ENCODE measurements at regions not wholly inside any gene's neighbourhood (a gene's known extent, or its start where the extent isn't known, plus 50 kb on each side); places are given as distances from the start of the nearest gene placed in this dataset.

GRCh38 chr9:1179366-1179765 is 129.2 kb downstream of the DMRT2 start:
- Histone ChIP-seq H3K4me2 (ENCODE audit: low read length) (no peak overlapping the region), H3K36me3 (ENCODE audit: control insufficient read depth in 1 of 2, insufficient read depth in 2 of 2, low read length in 2 of 2) (no peaks in the 10 kb centered on the region), H3K27ac (ENCODE audit: low read depth, low read length) (no peak overlapping the region), H3K27me3 (ENCODE audit: insufficient read depth, low read length) (no peaks in the 10 kb centered on the region), H3K4me3 (replicated peaks in 1 of 2; ENCODE audit: low read depth in 1 of 2, low read length in 2 of 2) (no peak overlapping the region), H3K4me1 (ENCODE audit: control insufficient read depth in 1 of 2, insufficient read depth in 2 of 2, low read length in 2 of 2) (no peaks in the 10 kb centered on the region), H3K9ac (ENCODE audit: low read length) (no peak overlapping the region), H3K9me3 (ENCODE audit: control insufficient read depth in 1 of 2, insufficient read depth in 1 of 2, low read depth in 1 of 2, low read length in 2 of 2) (peaks cover 0 to 2% of the 10 kb centered on the region in 2 experiments; a peak in 1 of 4 replicates), H4K20me1 (ENCODE audit: insufficient read depth) (no peaks in the 10 kb centered on the region), H2AFZ (ENCODE audit: low read depth, low read length, poor library complexity, severe bottlenecking) (no peak overlapping the region), H3K79me2 (ENCODE audit: insufficient read depth, low read length) (no peaks in the 10 kb centered on the region), H3K9me2 (ENCODE audit: insufficient read depth) (no peaks in the 10 kb centered on the region)
- ChIA-PET RAD21 (ENCODE audit: low non-redundant PET in 1 of 2, low total read pairs in 2 of 2, uncharacterized antibody in 2 of 2, unreplicated experiment in 2 of 2) (no interaction called here), CTCF (no interaction called here), POLR2A (no interaction called here)
- TF ChIP-seq CTCF (IDR thresholded peaks at IDR 0.05 in 2 of 3, conservative IDR thresholded peaks at IDR 0.05 in 1 of 3; ENCODE audit: borderline replicate concordance in 1 of 3, insufficient read depth in 1 of 3, low read depth in 2 of 3, low read length in 2 of 3) (no peak), SRF (IDR thresholded peaks at IDR 0.05; ENCODE audit: low read depth) (no peak), CEBPB (IDR thresholded peaks at IDR 0.05; ENCODE audit: low read depth) (no peak), YY1 (IDR thresholded peaks at IDR 0.05; ENCODE audit: extremely low read depth, insufficient replicate concordance, low read depth, low read length) (no peak), CBX3 (IDR thresholded peaks at IDR 0.05; ENCODE audit: low read depth) (no peak)
- ATAC-seq = no peak
- BruUV-seq (replicated peaks) = no TSS peak
- intact Hi-C loops (cut with micrococcal nuclease) = no loop called here
- no peak for DNase-seq (ENCODE audit: low read depth, low spot score)

- Histone ChIP-seq H3K9ac (ENCODE audit: low read length) (no peak overlapping the region), H3K4me3 (replicated peaks in 1 of 2; ENCODE audit: low read depth in 1 of 2, low read length in 2 of 2) (no peak overlapping the region), H3K9me2 (ENCODE audit: insufficient read depth) (no peaks in the 10 kb centered on the region), H4K20me1 (ENCODE audit: insufficient read depth) (no peaks in the 10 kb centered on the region), H3K27me3 (ENCODE audit: insufficient read depth, low read length) (no peaks in the 10 kb centered on the region), H3K36me3 (ENCODE audit: control insufficient read depth in 1 of 2, insufficient read depth in 2 of 2, low read length in 2 of 2) (no peaks in the 10 kb centered on the region), H2AFZ (ENCODE audit: low read depth, low read length, poor library complexity, severe bottlenecking) (no peak overlapping the region), H3K9me3 (ENCODE audit: control insufficient read depth in 1 of 2, insufficient read depth in 1 of 2, low read depth in 1 of 2, low read length in 2 of 2) (peaks cover 0 to 8% of the 10 kb centered on the region in 2 experiments; a peak in 1 of 4 replicates), H3K27ac (ENCODE audit: low read depth, low read length) (no peak overlapping the region), H3K79me2 (ENCODE audit: insufficient read depth, low read length) (no peaks in the 10 kb centered on the region), H3K4me1 (ENCODE audit: control insufficient read depth in 1 of 2, insufficient read depth in 2 of 2, low read length in 2 of 2) (no peaks in the 10 kb centered on the region), H3K4me2 (ENCODE audit: low read length) (no peak overlapping the region)
- BruUV-seq (replicated peaks) = no TSS peak
- ATAC-seq (no peak), DNase-seq (ENCODE audit: low read depth, low spot score) (no peak)
- ChIA-PET CTCF (no interaction called here), POLR2A (no interaction called here), RAD21 (ENCODE audit: low non-redundant PET in 1 of 2, low total read pairs in 2 of 2, uncharacterized antibody in 2 of 2, unreplicated experiment in 2 of 2) (no interaction called here)
- intact Hi-C loops (cut with micrococcal nuclease) = no loop called here
- TF ChIP-seq EZH2 (IDR thresholded peaks at IDR 0.05) = no peak
- no peak for TF ChIP-seq FOSL1 (IDR thresholded peaks at IDR 0.05; ENCODE audit: low read depth)
- no peak for TF ChIP-seq TCF7L2 (IDR thresholded peaks at IDR 0.05; ENCODE audit: borderline replicate concordance, extremely low read depth, insufficient read depth, insufficient read length)
- TF ChIP-seq ZFX (IDR thresholded peaks at IDR 0.05) = no peak
- no peak for TF ChIP-seq REST (IDR thresholded peaks at IDR 0.05; ENCODE audit: low read depth)
- TF ChIP-seq CTCF (IDR thresholded peaks at IDR 0.05 in 2 of 3, conservative IDR thresholded peaks at IDR 0.05 in 1 of 3; ENCODE audit: borderline replicate concordance in 1 of 3, insufficient read depth in 1 of 3, low read depth in 2 of 3, low read length in 2 of 3) = no peak
- TF ChIP-seq CEBPB (IDR thresholded peaks at IDR 0.05; ENCODE audit: low read depth) = no peak
- no peak for TF ChIP-seq JUND (IDR thresholded peaks at IDR 0.05)
- TF ChIP-seq SRF (IDR thresholded peaks at IDR 0.05; ENCODE audit: low read depth) = no peak
- no peak for TF ChIP-seq SP1 (IDR thresholded peaks at IDR 0.05; ENCODE audit: low read depth)
- TF ChIP-seq MAX (IDR thresholded peaks at IDR 0.05) = no peak
These were observed 134.0 kb downstream of the DMRT2 start for GRCh38 chr9:1184146-1184545.

Measured in HCT116 (cell line).